K562 (cell line): ENCODE measurements at regions not wholly inside any gene's neighbourhood (a gene's known extent, or its start where the extent isn't known, plus 50 kb on each side); places are given as distances from the start of the nearest gene placed in this dataset.

Experiments
- BCL6 ChIP-seq: fragments of 250-450 bp; sonication (Bioruptor Pico); IDR thresholded peaks from 2 replicates; pipeline ENCODE4 v1.4.0; 2020
- CTCF ChIP-seq, 3 experiments: IDR thresholded peaks in 2 of 3; conservative IDR thresholded peaks in 1 of 3; 2 replicates each; pipeline ENCODE4 v1.5.1; 2011 to 2012; ENCODE audit warnings: low read length in 3 of 3, mild to moderate bottlenecking in 3 of 3, control low read depth in 2 of 3, improper control_type of control experiment in 1 of 3, inconsistent platforms in 1 of 3, low read depth in 1 of 3, mixed read lengths in 1 of 3, moderate library complexity in 1 of 3; ENCODE audit not compliant: insufficient read depth in 2 of 3
- NR2C2 ChIP-seq, 2 experiments: fragments of 200-800 bp in 1 of 2; sonication (Bioruptor generic) in 1 of 2; sonication (generic) in 1 of 2; formaldehyde crosslinking in 1 of 2; IDR thresholded peaks; 2 replicates each; pipeline versions ENCODE4 v1.6.1 to v1.8.0; 2016 to 2022; ENCODE audit warnings: mild to moderate bottlenecking in 1 of 2, missing compliant biosample characterization in 1 of 2, missing genetic modification characterization in 1 of 2, missing genetic modification reagents in 1 of 2
- POLR2AphosphoS5 ChIP-seq: IDR thresholded peaks from 2 replicates; pipeline ENCODE4 v1.6.1; 2011; ENCODE audit warnings: mild to moderate bottlenecking, low read depth, low read length, moderate library complexity; ENCODE audit not compliant: control insufficient read depth, insufficient read depth
- PURB ChIP-seq: sonication (generic); formaldehyde crosslinking; IDR thresholded peaks from 2 replicates; pipeline ENCODE4 v1.9.0; 2021; ENCODE audit warnings: low read depth, mild to moderate bottlenecking, missing genetic modification reagents
- RBM34 ChIP-seq: fragments of 200-400 bp; formaldehyde crosslinking; IDR thresholded peaks from 2 replicates; pipeline ENCODE4 v1.6.1; 2018; ENCODE audit warnings: low read length, borderline replicate concordance; ENCODE audit not compliant: insufficient read depth
- RFX5 ChIP-seq: IDR thresholded peaks from 2 replicates; pipeline ENCODE4 v1.6.1; 2011; ENCODE audit warnings: low read depth, mild to moderate bottlenecking, improper control_type of control experiment, low read length
- SMARCA4 ChIP-seq: fragments of 450-650 bp; IDR thresholded peaks from 2 replicates; pipeline ENCODE4 v1.6.1; 2016
- SMARCC2 ChIP-seq: fragments of 450-650 bp; IDR thresholded peaks from 2 replicates; pipeline ENCODE4 v1.6.1; 2017; ENCODE audit warnings: antibody characterized with exemption, moderate library complexity, mild to moderate bottlenecking, low read depth
- SRSF9 ChIP-seq: fragments of 200-400 bp; formaldehyde crosslinking; IDR thresholded peaks from 2 replicates; pipeline ENCODE4 v1.6.1; 2017; ENCODE audit warnings: low read depth, low read length, borderline replicate concordance
- ZNF263 ChIP-seq: sonication (generic); formaldehyde crosslinking; IDR thresholded peaks from 2 replicates; pipeline ENCODE4 v1.8.0; 2022; ENCODE audit warnings: mild to moderate bottlenecking, missing genetic modification reagents, borderline replicate concordance
- TF ChIP-seq, protein P1 (sequence below): sonication (generic); formaldehyde crosslinking; IDR thresholded peaks from 2 replicates; pipeline ENCODE4 v1.8.1; 2023; ENCODE audit warnings: mild to moderate bottlenecking, missing genetic modification reagents

GRCh38 chr5:103356350-103357091, 98.0 kb downstream of the MACIR start:
- TF ChIP-seq PURB (CRISPR knock-in tag) (no peak), SMARCC2 (no peak), POLR2AphosphoS5 (no peak), RBM34 (no peak), BCL6 (CRISPR knock-in tag) (no peak), CTCF (IDR thresholded peaks at IDR 0.05 in 2 of 3, conservative IDR thresholded peaks at IDR 0.05 in 1 of 3; ENCODE audit: insufficient read depth in 2 of 3, low read depth in 1 of 3, low read length in 3 of 3) (no peak), NR2C2 (CRISPR knock-in tag; IDR thresholded peaks at IDR 0.05) (no peak), NR2C2 (tag; IDR thresholded peaks at IDR 0.05) (no peak), SMARCA4 (no peak), SRSF9 (no peak), RFX5 (no peak), ZNF263 (CRISPR knock-in tag) (no peak)
- TF ChIP-seq, protein P1, sequence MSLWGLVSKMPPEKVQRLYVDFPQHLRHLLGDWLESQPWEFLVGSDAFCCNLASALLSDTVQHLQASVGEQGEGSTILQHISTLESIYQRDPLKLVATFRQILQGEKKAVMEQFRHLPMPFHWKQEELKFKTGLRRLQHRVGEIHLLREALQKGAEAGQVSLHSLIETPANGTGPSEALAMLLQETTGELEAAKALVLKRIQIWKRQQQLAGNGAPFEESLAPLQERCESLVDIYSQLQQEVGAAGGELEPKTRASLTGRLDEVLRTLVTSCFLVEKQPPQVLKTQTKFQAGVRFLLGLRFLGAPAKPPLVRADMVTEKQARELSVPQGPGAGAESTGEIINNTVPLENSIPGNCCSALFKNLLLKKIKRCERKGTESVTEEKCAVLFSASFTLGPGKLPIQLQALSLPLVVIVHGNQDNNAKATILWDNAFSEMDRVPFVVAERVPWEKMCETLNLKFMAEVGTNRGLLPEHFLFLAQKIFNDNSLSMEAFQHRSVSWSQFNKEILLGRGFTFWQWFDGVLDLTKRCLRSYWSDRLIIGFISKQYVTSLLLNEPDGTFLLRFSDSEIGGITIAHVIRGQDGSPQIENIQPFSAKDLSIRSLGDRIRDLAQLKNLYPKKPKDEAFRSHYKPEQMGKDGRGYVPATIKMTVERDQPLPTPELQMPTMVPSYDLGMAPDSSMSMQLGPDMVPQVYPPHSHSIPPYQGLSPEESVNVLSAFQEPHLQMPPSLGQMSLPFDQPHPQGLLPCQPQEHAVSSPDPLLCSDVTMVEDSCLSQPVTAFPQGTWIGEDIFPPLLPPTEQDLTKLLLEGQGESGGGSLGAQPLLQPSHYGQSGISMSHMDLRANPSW (CRISPR knock-in tag), result no peak
